OCI-LY7 (cell line): ENCODE measurements at regions not wholly inside any gene's neighbourhood (a gene's known extent, or its start where the extent isn't known, plus 50 kb on each side); places are given as distances from the start of the nearest gene placed in this dataset.

Source experiments
- BruUV-seq: library from RNA; stranded (reverse); fragments of 400-500 nt; replicated peaks from 2 replicates; lab custom pipeline; 2021; lab: Mats Ljungman, UMichigan
- CTCF ChIA-PET: fragments of 300-600 bp; sonication (Branson Sonifier 250); formaldehyde crosslinking; loops from one replicate; lab custom pipeline; 2022; ENCODE audit warnings: antibody characterized with exemption; ENCODE audit not compliant: unreplicated experiment; lab: Charles Lee
- POLR2A ChIA-PET: fragments of 300-600 bp; sonication (Branson Sonifier 250); formaldehyde crosslinking; loops from one replicate; lab custom pipeline; 2022; ENCODE audit warnings: antibody characterized with exemption; lab: Charles Lee
- DNase-seq: peaks from one replicate; pipeline ENCODE4 v3.0.0-alpha.2; 2015; ENCODE audit warnings: low spot score
- H2AFZ ChIP-seq: fragments of 200-600 bp; sonication (generic), shearing (Covaris generic); 2 replicates; pipeline ENCODE4 v1.6.1; 2014; ENCODE audit warnings: mild to moderate bottlenecking, antibody characterized with exemption, low read length, moderate library complexity
- H3K27ac ChIP-seq: fragments of 200-600 bp; sonication (generic); 2 replicates; pipeline ENCODE4 v1.5.1; 2014; ENCODE audit warnings: mixed run types, low read depth, mild to moderate bottlenecking, moderate library complexity, low read length, inconsistent platforms; ENCODE audit not compliant: poor library complexity, severe bottlenecking
- H3K36me3 ChIP-seq: fragments of 200-600 bp; sonication (generic); 2 replicates; pipeline ENCODE4 v1.6.1; 2014; ENCODE audit warnings: mild to moderate bottlenecking, antibody characterized with exemption, low read length, moderate library complexity, mixed read lengths; ENCODE audit not compliant: insufficient read depth
- H3K4me1 ChIP-seq: fragments of 200-600 bp; sonication (generic); 2 replicates; pipeline ENCODE4 v1.5.1; 2014; ENCODE audit warnings: mild to moderate bottlenecking, low read length; ENCODE audit not compliant: insufficient read depth, poor library complexity, severe bottlenecking
- H3K4me2 ChIP-seq: fragments of 200-600 bp; sonication (generic); 2 replicates; pipeline ENCODE4 v1.6.1; 2014; ENCODE audit warnings: mild to moderate bottlenecking, low read length
- H3K4me3 ChIP-seq: fragments of 200-600 bp; sonication (generic); 2 replicates; pipeline ENCODE4 v1.5.1; 2014; ENCODE audit warnings: mild to moderate bottlenecking, low read depth, low read length; ENCODE audit not compliant: poor library complexity, severe bottlenecking
- H3K79me2 ChIP-seq: fragments of 200-600 bp; sonication (generic); 2 replicates; pipeline ENCODE4 v1.6.1; 2016; ENCODE audit warnings: low read depth, mild to moderate bottlenecking, low read length, moderate library complexity, mixed read lengths; ENCODE audit not compliant: insufficient read depth
- H3K9me2 ChIP-seq: fragments of 200-600 bp; sonication (generic); 2 replicates; pipeline ENCODE4 v1.6.1; 2016; ENCODE audit warnings: mild to moderate bottlenecking, low read length, mixed read lengths; ENCODE audit not compliant: insufficient read depth
- H3K9me3 ChIP-seq: fragments of 200-600 bp; sonication (generic); 2 replicates; pipeline ENCODE4 v1.6.1; 2014; ENCODE audit warnings: mild to moderate bottlenecking, mixed run types, low read length, mixed read lengths
- H4K20me1 ChIP-seq: fragments of 200-600 bp; sonication (generic); 2 replicates; pipeline ENCODE4 v1.6.1; 2014; ENCODE audit warnings: mild to moderate bottlenecking, antibody characterized with exemption, low read length, moderate library complexity, mixed read lengths; ENCODE audit not compliant: insufficient read depth
- CTCF ChIP-seq: fragments of 200-600 bp; sonication (generic); conservative IDR thresholded peaks from 2 replicates; pipeline ENCODE4 v1.5.1; 2014; ENCODE audit warnings: mild to moderate bottlenecking, antibody characterized with exemption, low read length, moderate library complexity, mixed read lengths
- EZH2phosphoT487 ChIP-seq: fragments of 200-600 bp; sonication (generic); IDR thresholded peaks from 2 replicates; pipeline ENCODE4 v1.6.1; 2018; ENCODE audit warnings: low read depth, borderline replicate concordance, mild to moderate bottlenecking, mixed run types, antibody characterized with exemption, low read length, moderate library complexity, mixed read lengths
- intact Hi-C: fragments of 100-400 bp; cut with micrococcal nuclease; formaldehyde crosslinking; loops from one replicate; pipeline ENCODE4 v1.10.0; 2022; ENCODE audit not compliant: unreplicated experiment

GRCh38 chr18:56248610-56249235 is 389.7 kb downstream of the TXNL1 start:
- peak overlapping the region; percentile 50; the same call in 1 of the 2 replicates for H2AFZ ChIP-seq
- intact Hi-C loops, result no loop called here
- peak overlapping the region; percentile 87 for H3K27ac ChIP-seq
- peak overlapping the region; percentile 50 for H3K4me3 ChIP-seq
- peaks cover 32% of the 10 kb centered on the region for H3K4me1 ChIP-seq
- peak overlapping the region; percentile 71 for H3K4me2 ChIP-seq
- POLR2A ChIA-PET, result interaction anchor here (0.6 to 1.7 kb wide), 3 partner anchors 10 to 658 kb away, joined by 4 to 7 read pairs (median 5); no protein-coding TSS in a partner anchor
- H3K36me3 ChIP-seq, result no peaks in the 10 kb centered on the region
- DNase-seq, result peak; percentile 83
- no peaks in the 10 kb centered on the region for H3K9me3 ChIP-seq
- CTCF ChIA-PET, result no interaction called here
- TF ChIP-seq CTCF (no peak), EZH2phosphoT487 (no peak)
- no peaks in the 10 kb centered on the region for H4K20me1 ChIP-seq
- no TSS peak for BruUV-seq
- H3K9me2 ChIP-seq, result no peaks in the 10 kb centered on the region
- H3K79me2 ChIP-seq, result no peaks in the 10 kb centered on the region

GRCh38 chr18:56246916-56247315 is 391.5 kb downstream of the TXNL1 start:
- Histone ChIP-seq H3K36me3 (no peaks in the 10 kb centered on the region), H3K4me1 (peaks cover 32% of the 10 kb centered on the region), H3K4me3 (no peak overlapping the region), H3K79me2 (no peaks in the 10 kb centered on the region), H3K9me2 (no peaks in the 10 kb centered on the region), H3K9me3 (no peaks in the 10 kb centered on the region), H3K27ac (no peak overlapping the region), H2AFZ (no peak overlapping the region), H3K4me2 (no peak overlapping the region), H4K20me1 (no peaks in the 10 kb centered on the region)
- DNase-seq, result no peak
- intact Hi-C loops, result no loop called here
- CTCF ChIA-PET, result no interaction called here
- TF ChIP-seq EZH2phosphoT487 (no peak), CTCF (no peak)
- no TSS peak for BruUV-seq
- POLR2A ChIA-PET, result interaction anchor here (1.7 kb wide), 1 partner anchor 8 kb away, joined by 7 read pairs; no protein-coding TSS in a partner anchor

GRCh38 chr18:56245866-56246580 is 392.4 kb downstream of the TXNL1 start:
- no peaks in the 10 kb centered on the region for H3K36me3 ChIP-seq
- intact Hi-C loops, result no loop called here
- peaks cover 32% of the 10 kb centered on the region for H3K4me1 ChIP-seq
- ChIA-PET POLR2A (no interaction called here), CTCF (no interaction called here)
- DNase-seq, result no peak
- no peaks in the 10 kb centered on the region for H3K9me3 ChIP-seq
- no peak overlapping the region for H3K4me2 ChIP-seq
- H2AFZ ChIP-seq, result no peak overlapping the region
- no TSS peak for BruUV-seq
- TF ChIP-seq EZH2phosphoT487 (no peak), CTCF (no peak)
- H3K27ac ChIP-seq, result no peak overlapping the region
- no peaks in the 10 kb centered on the region for H3K79me2 ChIP-seq
- no peaks in the 10 kb centered on the region for H4K20me1 ChIP-seq
- H3K9me2 ChIP-seq, result no peaks in the 10 kb centered on the region
- no peak overlapping the region for H3K4me3 ChIP-seq
